GM12875 (cell line): ENCODE measurements at regions not wholly inside any gene's neighbourhood (a gene's known extent, or its start where the extent isn't known, plus 50 kb on each side); places are given as distances from the start of the nearest gene placed in this dataset.

Experiments used
- H3K4me3 ChIP-seq: one replicate; pipeline ENCODE4 v1.5.1; 2011; ENCODE audit warnings: low read depth, low read length, control low read depth
- TF ChIP-seq, protein P1 (sequence below): IDR thresholded peaks from 2 replicates; pipeline ENCODE4 v1.5.1; 2011; ENCODE audit warnings: low read depth, mild to moderate bottlenecking, control low read depth, inconsistent platforms, low read length, moderate library complexity, borderline replicate concordance; ENCODE audit not compliant: insufficient read depth

DNA sequence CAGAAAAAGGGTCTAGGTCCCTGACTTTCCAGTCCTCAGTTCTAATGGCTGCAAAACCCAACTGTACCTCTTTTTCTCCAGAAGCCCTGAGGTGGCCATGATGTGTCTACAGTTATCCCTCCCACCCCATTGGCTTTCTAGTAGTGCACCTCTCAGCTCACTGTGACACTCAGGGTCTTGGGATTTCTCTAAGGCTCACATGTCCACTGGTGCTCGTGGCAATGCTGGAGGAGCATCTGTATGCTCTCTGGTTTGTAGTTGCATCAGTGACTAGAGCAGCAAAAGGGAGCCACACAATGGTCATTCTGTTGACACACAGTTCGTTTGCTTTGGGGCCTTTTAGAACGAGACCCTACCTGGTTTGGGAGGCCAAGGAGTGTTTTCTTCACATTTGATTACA is 81.6 kb upstream of the SYT6 start:
- TF ChIP-seq, protein P1, sequence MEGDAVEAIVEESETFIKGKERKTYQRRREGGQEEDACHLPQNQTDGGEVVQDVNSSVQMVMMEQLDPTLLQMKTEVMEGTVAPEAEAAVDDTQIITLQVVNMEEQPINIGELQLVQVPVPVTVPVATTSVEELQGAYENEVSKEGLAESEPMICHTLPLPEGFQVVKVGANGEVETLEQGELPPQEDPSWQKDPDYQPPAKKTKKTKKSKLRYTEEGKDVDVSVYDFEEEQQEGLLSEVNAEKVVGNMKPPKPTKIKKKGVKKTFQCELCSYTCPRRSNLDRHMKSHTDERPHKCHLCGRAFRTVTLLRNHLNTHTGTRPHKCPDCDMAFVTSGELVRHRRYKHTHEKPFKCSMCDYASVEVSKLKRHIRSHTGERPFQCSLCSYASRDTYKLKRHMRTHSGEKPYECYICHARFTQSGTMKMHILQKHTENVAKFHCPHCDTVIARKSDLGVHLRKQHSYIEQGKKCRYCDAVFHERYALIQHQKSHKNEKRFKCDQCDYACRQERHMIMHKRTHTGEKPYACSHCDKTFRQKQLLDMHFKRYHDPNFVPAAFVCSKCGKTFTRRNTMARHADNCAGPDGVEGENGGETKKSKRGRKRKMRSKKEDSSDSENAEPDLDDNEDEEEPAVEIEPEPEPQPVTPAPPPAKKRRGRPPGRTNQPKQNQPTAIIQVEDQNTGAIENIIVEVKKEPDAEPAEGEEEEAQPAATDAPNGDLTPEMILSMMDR, result no peak

DNA sequence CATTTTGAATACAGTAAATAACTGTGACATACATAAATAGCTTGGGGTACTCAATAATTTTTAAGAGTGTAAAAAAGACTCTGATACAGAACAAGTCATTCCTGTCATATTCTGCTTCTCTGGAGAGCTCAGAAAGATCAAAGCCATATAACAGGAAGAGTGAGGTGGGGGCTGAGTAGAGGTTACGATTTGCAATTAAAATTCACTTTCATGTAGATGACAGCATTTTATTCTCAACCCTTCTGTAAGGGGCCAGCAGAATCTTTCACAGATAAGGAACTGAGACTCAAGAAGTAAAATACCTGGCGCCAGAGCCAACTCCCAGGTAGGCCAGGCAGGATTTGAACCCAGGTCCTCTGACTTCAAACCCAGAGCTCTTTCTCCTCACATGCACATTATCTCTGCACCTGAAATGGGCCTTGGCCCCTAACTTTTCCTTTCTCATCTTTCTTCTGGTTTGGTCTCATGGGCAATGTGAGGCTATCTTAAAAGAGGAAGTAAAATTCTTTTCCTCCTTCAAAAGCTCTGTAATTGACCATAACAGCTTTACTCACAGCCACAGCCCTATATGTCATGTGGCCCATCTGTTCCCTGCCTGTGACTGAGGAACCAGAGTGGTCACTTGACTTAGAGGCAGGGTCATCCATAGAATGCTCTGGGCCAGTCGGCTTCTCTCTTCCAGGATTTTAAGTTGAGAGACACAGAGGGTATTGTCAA is 80.9 kb upstream of the SYT6 start:
- TF ChIP-seq, protein P1, result no peak
- H3K4me3 ChIP-seq, result no peak overlapping the region

More for the DNA sequence above, 81.6 kb upstream of the SYT6 start:
- no peak overlapping the region for H3K4me3 ChIP-seq

DNA sequence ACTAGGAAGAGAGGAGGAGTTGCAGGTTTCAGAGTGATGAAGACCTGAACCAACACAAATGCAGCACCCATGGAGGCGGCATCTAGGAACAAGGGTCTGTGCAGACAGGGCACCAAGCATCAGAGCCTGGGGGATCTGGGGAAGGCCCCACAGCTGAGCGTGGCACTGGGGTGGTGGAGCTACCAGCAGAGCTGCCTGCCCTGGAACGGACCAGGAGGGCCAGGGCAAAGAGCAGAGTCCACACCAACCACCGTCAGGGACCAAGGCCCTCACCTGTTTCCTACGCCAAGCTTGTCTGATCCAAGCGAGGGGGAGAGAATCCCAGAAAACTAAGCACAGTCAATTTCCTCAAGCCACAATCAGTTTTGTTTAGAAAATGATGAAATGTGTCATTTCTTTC is 79.0 kb upstream of the SYT6 start:
- no peak overlapping the region for H3K4me3 ChIP-seq
- TF ChIP-seq, protein P1, result no peak

DNA sequence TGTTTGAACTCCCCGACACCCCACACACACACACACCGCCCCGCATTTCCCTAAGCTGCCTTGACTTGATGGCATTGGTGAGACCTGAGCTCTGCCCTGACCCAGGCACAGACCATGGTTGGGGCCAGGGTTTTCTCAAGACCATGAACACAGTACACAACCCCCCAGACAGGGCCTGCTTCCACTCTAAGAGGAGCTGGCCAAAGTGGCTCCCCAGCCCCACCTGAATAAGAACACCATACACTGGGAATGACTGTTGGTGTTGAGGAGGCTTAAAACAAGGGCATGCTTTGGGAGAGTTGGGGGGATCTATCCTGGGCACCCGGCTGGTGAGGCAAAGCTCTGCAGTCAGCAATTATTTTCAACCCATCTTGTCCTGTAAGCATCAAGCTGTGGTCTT is 77.6 kb upstream of the SYT6 start:
- TF ChIP-seq, protein P1, result no peak
- no peak overlapping the region for H3K4me3 ChIP-seq

DNA sequence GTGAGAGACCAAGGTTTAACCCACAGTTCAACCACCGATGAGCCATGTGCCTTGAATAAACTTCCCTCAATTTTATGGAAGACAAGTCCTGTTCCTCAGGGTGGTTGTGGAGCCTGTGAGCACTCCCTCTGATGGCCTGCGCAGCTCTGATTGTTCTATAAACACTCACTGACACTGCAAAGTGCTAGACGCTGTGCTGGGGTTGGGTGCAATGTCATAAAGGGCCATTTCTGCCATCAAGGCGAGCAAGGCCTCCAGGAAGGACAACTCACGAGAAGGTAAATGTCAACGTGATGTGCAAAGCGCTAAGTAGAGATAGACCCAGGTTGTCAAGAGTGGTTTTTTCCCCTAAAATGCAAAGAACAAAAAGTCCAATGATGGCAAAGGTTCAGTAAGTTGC is 75.7 kb upstream of the SYT6 start:
- H3K4me3 ChIP-seq, result no peak overlapping the region
- TF ChIP-seq, protein P1, result no peak

DNA sequence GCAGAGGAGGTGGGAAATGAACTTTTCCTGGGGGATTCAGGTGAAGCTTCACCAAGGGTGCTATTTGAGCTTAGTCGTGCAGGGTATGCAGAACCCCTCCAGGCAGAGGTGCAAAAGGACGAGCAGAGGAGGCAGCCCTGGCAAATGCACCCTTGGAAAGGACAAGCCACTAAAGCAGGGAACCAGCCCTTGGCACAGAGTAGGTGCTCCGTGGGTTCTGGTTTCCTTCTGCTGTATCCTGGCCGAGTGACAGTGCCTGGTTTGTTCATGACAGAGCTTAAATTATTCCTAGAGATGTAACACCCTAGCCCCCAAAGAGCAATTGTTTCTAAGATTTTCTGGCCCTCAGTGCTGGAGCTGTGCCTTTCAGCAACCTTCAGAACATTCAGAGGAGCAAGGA is 73.4 kb upstream of the SYT6 start:
- TF ChIP-seq, protein P1, result no peak

DNA sequence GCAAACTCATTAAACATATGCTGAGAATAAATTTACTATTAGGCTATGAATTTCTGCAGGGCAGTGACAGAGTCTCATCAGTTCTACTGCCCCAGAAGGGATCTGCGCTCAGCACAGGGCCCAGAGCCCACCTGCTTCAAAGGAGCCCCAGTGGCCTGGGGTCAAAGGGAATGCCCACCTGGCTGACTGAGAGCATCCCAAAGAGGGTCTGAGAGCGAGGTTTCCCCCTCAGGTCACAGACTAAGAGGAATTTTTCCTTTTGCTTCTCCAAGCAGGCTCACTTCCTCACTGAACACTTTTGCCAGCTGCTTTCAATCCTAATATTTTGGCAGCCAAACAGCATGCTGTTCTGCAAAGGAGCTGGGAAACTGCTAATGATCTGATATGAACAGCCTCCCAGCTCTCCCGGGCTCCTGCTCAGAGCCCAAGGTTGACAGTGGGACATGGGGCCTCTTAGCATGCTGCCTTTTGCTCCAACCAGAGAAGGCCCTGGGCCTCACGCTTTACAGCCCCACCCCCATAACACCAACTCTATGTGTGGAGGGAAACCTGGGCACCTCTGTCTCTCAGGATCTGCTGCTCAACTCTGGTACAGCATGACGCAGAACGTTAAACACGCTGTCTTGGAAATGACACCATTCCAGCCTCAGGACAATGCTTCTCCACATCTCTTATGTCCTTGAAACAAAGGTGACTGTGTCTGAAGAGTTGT is 70.7 kb upstream of the SYT6 start:
- H3K4me3 ChIP-seq, result no peak overlapping the region

More for the DNA sequence above, 73.4 kb upstream of the SYT6 start:
- no peak overlapping the region for H3K4me3 ChIP-seq

More for the DNA sequence above, 70.7 kb upstream of the SYT6 start:
- TF ChIP-seq, protein P1, result no peak
